HG02588 (cell line): ENCODE measurements at regions not wholly inside any gene's neighbourhood (a gene's known extent, or its start where the extent isn't known, plus 50 kb on each side); places are given as distances from the start of the nearest gene placed in this dataset.

Experiments
- ATAC-seq: cut with Tn5 transposase; IDR thresholded peaks from one replicate; pipeline ENCODE4 v1.9.1; 2021; ENCODE audit warnings: mild to moderate bottlenecking, moderate library complexity; ENCODE audit not compliant: unreplicated experiment

- ATAC-seq, result no peak
Measured at GRCh38 chr4:67236788-67237187, 308.5 kb downstream of the CENPC start.

DNA sequence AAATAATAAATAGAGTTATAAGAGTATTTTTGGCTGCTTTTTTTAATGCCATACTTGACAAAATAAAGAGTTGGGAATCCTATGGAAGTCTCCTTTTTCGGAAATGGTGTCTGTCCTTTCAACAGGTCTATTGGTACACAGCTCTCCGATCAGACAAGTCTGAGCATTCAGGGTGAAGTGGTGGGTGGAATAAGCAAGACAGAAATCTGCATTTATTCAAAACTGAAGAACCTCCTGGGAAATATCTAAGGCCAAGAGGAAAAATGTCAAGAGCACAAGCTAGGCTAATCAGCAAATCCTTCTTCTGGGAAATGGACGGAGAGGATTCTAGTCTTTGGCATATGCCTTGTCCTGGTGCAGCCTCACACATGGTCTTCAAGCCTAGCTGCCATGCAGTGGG is 309.0 kb downstream of the CENPC start:
- no peak for ATAC-seq

GRCh38 chr4:67234296-67234695 is 311.0 kb downstream of the CENPC start:
- no peak for ATAC-seq

DNA sequence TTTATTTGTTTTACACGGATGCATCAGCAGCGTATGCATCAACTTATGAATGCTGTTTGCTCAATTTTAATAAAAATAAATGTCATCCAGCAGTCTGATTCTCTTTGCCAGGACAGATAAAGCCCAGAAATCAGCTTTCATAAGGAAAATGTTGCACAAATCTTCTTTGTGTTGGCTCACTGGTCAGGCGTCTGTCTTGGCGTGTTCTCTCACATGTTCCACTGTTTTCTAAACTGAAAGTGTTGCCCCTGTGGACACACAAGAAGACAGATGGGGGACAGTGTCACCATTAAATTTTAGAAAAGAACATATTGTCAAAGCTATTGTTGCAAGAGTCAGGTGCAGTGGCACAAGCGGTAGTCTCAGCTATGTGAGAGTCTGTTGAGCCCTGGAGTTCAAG is 316.2 kb downstream of the CENPC start:
- ATAC-seq, result no peak

GRCh38 chr4:67220861-67221260 is 324.4 kb downstream of the CENPC start:
- no peak for ATAC-seq

DNA sequence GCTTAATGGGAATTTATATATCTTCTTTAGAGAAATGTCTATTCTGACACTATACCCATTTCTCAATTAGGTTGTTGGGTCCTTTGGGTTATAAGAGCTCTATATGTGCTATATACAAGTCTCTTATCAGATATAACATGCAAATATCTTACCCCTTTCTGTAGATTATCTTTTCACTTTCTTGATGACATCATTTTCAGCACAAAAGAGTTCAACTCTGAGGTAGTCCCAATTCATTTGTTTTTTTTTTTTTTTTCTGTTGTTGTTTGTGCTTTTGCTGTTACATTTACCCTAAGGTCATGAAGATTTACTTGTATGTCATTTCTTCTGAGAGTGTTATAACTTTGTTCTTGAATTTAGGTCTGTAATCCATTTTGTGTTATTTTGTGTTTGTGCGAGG is 326.4 kb downstream of the CENPC start:
- no peak for ATAC-seq

DNA sequence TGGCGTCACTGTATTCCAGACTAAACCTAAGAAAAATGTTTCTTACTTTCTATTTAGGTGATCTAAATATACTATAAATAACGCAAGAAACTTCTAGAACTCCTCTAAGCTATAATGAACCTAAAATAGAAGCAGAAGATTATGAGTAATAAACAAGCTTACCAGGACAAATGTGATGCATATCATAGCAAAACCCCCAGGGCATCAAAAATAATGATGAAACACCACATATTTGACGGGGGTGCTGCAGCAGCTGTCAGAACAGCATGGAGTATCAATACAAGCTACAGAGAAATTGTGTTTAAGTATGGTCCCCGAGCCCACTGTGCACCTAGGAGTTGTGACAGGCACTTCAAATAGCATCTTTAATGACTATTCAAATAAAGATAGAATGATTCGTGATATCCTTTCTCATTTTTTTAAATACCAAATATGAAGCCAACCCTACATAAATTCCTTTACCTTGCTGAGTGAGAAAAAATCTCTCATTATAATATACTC is 337.3 kb downstream of the CENPC start:
- ATAC-seq, result no peak

DNA sequence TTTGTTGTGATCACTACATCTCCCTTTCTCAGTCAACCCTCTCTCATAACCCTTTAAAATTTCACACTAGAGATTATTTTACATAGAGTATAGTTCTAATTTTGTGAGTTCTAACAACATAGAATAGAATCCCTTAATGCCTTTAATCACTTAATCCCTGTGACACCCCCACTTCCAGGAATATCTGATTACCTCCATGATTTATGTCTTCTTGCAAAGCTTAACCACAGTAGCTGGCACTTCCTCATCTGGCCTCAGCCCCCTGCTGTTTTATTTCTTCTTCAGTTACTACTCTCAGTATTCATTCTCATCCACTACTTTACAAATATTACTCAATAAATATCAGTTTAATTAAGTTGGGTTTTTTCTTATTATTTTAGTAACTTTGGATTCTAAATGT is 340.9 kb downstream of the CENPC start:
- ATAC-seq, result no peak

GRCh38 chr4:67201334-67201733 is 344.0 kb downstream of the CENPC start:
- no peak for ATAC-seq

GRCh38 chr4:67198727-67199126 is 346.6 kb downstream of the CENPC start:
- ATAC-seq, result no peak

DNA sequence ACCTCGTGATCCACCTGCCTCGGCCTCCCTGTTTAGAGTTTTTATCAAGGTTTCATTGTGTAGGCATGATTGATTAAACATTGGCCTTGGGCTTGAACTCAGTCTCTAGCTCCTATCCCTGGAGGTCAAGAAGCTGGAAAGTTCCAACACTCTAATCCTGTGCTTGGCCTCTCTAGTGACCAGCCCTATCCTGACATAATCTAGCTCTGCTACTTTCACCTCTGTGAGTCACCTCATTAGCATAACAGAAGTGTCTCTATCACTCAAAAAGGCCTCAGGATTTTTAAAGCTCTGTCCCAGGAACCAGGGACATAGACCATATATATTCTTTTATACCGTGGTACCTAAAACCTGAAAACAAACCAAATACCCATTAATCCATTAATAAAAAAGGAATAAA is 377.5 kb downstream of the CENPC start:
- no peak for ATAC-seq

DNA sequence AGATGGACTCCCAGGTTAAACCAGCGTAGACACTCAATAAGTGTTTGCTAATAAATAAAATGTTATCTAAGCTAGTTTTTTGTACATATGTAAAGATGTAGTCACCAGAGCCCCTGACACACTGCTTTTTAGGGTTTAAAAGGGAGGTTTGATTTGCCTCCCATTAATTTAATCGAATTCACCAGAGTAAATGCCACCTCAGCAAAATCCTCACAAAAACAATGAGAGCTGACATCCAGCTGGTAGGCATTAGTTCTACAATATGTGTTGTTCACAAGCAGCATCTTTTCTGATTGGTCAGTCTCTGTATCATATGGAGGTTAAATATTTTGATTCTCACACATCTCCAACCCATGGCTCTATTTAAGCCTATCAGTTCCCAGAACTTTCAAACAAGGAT is 382.6 kb downstream of the CENPC start:
- ATAC-seq, result no peak

DNA sequence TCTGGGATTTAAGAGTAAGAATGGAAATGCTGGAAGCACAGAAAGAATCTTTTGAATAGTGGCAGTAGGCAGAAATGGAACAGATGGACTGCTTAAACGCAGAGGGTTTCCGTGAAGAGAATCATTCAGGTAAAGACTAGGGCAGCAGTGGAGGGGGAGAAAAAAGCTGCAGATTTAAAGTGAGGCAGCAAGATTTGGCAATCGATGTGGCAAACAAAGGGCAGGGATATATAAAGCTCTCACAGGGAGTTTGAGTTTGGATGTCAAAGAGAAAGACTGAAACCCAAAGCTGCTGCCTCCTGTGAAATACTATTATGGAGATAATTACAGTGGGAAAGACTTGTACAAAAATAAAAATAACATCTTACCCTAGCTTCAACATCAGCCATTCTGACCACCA is 384.0 kb downstream of the CENPC start:
- no peak for ATAC-seq

DNA sequence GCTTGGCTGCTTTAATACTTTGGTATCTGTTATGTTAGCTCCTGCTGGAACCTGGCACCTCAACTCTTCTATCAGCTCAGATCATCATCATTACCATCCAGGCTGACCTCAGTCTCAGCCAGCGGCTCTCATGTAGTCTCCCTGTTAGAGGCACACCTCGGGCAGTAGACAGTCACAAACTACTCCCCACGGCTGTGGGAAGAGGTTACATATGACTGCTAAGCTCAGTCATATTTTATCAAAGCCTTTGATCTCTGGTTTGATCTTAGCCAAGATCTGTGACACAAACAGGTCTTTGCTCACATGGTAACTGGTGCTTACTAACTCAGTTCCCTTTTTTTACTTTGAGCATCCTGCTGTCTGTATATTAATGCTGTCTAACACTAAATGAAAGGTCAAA is 384.9 kb downstream of the CENPC start:
- ATAC-seq, result no peak

- ATAC-seq, result no peak
Measured at GRCh38 chr4:67158666-67159065, 386.6 kb downstream of the CENPC start.

DNA sequence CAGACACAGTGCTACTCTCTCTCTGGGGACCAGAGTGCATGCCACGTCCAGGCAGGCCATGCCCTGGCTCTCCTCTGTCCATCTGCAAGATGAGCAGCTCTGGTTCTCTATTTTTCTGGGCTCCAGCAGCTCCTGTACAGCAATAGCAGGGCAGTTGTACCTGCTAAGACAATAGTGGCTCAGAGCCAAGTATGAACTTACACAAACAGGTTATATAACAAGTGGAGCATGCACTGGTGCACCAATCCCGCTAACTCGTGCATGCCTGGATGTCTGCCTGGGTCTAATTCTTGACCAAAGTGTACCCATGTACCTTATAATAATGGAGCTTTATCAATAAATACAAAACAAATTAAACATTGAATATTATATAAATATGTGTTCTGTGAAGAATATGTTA is 392.3 kb downstream of the CENPC start:
- ATAC-seq, result no peak

DNA sequence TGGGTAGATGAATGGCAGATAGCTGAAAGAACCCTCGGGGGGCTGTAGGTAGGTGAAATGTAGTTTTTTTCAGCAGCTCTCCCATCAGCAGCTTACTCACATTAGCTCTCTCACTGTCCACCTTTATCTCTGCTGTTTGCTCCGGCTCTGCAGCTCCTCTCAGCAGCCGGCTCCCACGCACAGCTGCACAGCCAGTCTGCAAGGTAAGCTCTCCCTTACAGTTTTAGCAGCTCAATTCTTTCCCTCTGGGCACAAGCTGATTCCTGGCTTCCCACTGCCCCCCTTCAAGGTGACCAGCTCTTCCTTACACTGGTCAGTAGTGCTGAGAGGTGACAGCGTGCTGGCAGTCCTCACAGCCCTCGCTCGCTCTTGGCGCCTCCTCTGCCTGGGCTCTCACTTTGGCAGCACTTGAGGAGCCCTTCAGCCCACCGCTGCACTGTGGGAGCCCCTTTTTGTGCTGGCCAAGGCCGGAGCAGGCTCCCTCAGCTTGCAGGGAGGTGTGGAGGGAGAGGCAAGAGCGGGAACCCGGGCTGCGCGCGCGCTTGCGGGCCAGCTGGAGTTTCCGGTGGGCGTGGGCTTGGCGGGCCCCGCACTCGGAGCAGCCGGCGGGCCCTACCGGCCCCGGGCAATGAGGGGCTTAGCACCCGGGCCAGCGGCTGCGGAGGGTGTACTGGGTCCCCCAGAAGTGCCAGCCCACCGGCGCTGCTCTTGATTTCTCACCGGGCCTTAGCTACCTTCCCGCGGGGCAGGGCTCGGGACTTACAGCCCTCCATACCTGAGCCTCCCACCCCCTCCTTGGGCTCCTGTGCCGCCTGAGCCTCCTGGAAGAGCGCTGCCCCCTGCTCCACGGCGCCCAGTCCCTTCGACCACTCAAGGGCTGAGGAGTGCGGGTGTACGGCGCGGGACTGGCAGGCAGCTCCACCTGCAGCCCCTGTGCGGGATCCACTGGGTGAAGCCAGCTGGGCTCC is 393.6 kb downstream of the CENPC start:
- no peak for ATAC-seq

- no peak for ATAC-seq
Measured at GRCh38 chr4:67141586-67141985, 403.7 kb downstream of the CENPC start.

GRCh38 chr4:67134616-67135015 is 410.7 kb downstream of the CENPC start:
- no peak for ATAC-seq

GRCh38 chr4:67133162-67133561 is 412.1 kb downstream of the CENPC start:
- no peak for ATAC-seq

GRCh38 chr4:67131224-67131623 is 414.1 kb downstream of the CENPC start:
- ATAC-seq, result peak; percentile 88

DNA sequence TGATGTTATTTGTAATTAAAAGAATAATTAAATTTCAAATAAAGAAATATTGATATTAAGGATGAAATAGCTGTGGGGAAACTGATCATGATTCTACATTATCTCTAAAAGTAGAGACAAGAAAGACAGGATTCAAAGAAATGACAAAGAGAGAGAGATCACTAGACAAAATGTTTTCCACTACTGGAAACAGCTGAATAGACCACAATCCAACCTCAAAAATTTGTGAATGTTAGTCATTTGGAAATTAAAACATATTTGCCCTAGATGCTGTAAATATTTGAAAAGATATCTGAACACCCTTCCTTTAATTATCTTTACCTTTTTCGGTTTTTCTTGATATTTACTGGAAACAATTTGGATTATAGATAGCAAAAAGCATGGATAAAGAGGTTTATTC is 414.9 kb downstream of the CENPC start:
- ATAC-seq, result no peak

DNA sequence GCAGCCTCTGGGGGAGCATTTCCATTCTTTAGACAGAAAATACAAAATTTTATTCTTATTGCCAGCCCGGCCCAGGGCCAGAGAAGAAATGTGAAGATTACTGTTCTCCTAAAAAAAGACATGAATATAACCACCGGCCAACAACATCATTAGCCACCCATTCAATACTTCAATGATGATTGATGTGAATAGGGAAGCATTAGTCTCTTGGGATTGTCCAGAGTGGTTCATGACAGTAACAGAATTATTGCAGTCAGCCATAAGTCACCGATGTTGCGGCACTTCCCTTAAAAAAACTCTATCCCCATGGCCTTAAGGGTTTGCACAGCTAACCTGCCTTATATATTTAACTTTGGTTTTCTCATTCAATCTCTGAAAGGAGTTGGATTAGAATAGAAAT is 418.7 kb downstream of the CENPC start:
- no peak for ATAC-seq
